GM18519 (cell line): ENCODE measurements at regions not wholly inside any gene's neighbourhood (a gene's known extent, or its start where the extent isn't known, plus 50 kb on each side); places are given as distances from the start of the nearest gene placed in this dataset.

ENCODE experiments used
- ATAC-seq: cut with Tn5 transposase; IDR thresholded peaks from one replicate; pipeline ENCODE4 v1.9.1; 2021; ENCODE audit warnings: mild to moderate bottlenecking, moderate library complexity; ENCODE audit not compliant: unreplicated experiment, low FRiP score

DNA sequence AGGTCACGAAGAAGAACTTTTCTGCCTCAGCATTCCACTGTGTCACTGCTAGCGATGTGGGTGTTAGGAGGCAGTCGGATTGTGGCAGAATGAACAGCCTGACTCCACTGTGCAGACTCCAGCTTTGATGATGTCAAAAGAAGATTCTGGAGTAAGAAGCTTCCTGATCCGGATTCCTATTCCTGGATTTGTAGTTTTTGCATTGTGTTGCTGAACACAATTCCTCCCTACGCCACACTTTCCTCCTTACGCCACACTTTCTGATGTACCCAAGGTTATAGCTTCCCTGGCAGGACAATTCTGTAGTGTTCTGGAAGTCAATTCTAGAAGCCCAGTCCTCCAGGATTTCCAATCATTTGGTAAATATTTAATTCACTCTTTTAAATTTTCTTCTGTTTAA lies 665.2 kb upstream of the ADGRL2 start:
- ATAC-seq, result no peak

DNA sequence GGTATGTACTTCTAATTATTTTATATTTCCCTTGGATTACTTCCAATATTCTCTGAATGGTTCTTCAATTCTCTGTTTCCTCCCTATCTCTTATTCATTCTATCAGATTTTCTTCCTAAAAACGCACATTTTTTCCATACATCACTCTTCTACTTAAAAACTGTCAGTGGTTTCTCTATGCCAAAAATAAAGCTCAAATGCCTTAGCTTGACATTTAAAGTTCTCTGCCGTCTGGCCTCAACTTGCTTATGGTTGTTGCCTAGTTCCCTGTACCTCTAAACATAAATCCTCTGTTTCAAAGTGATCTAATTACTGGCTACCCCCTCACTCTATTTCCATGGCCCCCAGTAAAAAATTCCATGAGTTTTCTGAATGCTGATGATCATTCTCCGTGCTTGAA lies 671.0 kb upstream of the ADGRL2 start:
- ATAC-seq, result no peak

DNA sequence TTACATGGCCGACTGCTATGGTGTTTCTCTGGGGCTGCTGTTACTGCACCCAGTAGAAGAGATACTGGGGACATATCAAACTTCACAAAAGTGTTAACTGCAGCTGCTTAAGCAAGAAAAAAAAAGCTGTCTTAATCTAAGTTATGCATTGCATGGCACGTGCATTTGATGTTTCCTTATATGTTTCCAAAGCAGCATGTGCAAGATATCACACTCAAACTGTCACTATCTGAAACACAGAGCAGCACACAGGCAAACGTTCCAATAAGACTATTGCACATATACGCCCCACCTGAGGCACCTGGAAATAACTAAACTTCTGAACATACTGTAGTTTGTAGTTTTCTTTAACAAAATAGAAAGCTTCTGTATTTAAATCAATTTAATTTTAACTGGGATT lies 671.4 kb upstream of the ADGRL2 start:
- no peak for ATAC-seq

DNA sequence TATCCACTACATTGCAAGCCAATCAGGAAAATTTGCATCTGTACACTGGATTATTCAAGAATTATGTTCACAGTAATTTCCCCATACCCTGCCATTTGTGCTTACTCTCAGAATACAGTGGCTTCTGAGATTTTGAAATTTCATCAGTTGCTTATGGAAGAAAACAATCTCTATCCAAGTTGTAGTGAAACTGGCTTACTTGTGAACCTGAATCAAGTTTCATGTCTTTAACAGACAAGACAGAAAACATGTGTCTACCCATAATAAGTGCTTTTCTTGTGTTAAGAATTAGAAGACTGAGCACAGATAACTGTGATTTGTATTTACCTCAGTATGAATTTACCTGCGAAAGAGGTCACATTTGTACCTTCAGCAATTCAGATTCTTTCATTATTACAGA lies 672.7 kb upstream of the ADGRL2 start:
- ATAC-seq, result no peak

DNA sequence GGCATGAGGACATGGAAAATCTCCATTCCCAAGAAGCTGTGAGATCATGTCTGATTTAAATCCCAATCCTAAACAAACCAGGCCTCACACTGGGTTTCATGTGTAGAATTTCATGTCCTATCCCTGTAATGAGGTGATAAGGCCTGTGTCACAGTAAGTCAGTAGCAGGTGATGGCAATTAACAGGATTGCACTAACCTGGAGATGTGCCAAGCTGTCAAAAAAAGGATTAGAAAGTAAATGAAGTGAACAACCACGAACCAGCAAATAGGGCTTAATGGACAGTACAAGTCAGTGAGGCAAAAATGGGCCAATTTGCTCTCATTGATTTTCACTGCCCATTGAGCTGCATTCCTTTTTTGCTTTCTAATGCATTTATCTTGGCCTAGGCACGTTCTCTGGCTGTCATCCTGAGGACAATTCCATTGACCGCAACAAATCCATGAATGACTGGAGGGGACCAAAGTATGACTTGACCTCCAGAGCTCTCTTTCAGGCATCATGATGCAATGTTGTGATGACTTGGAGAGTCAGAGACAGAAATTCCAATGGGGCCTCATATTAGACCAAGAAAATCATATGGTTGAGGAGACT lies 673.6 kb upstream of the ADGRL2 start:
- no peak for ATAC-seq

DNA sequence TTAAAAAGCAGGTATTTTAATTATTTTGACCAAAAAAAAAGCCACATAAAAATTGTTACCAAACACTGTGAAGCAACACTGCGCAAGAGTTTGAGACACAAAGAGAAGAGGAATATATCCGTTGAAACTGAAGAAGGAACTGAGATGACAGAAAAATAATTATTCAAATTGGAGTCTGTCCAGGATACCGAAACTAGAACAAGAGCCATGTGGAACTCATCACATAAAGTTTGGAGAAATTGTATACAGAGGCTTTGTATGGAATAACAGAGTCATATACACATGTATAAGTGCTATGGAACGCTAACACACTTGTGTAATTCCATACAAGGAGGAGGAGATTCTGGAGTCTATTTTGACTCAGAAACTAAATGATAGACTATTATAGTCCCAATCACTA lies 675.1 kb upstream of the ADGRL2 start:
- no peak for ATAC-seq

DNA sequence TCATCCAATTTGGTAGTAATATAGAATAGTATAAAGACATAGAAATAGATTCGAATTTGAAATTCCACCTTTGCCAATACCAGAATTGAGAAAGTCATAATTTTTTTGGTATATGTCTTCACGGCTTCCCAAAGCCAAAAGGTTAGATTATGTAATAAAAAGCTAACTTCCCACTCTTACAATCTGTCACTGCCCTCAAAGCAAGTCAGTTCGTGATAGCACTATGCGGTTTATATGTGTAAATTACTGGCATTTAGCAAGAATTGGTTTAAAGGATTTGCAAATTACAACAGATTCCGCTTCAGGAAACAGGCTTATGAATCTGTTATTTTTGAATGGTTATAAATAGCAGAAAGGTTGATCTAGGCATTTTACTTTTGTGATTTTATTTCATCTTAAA lies 679.4 kb upstream of the ADGRL2 start:
- ATAC-seq, result no peak

DNA sequence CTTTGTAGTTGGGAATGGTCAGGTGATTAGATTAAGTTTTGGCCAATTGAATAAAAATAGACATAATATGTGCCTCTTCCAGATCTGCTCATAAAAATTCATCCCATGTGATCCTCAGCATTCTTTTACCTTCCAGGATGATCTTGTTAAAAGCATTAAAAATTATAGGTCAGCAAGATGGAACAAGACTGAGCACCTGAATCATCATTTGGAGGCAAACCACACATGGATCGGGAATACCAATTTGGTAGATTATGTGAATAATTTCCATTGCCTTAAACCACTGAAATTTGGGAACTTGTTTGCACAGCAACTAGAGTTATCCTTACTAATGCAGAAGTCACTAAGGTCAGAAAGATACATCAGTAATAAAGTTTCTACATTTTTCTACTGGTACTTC lies 681.4 kb upstream of the ADGRL2 start:
- no peak for ATAC-seq

DNA sequence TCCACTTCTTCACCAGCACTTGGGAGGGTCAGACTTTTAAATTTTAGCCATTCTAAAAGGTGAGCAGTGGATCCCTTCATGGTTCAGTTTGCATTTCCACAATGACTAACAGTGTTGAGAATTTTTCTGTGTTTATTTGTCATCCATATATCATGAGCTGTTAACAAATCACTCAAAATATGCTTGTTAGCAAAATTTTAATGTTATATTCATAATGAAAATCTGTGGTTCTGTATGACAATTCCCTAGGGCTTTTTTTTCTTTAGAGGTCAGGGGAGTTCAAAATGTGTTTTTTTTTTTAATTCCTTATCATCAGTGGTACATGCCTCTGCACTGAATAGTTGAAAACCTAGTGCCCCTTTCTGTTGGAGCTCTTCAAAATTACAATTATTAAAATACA lies 682.2 kb upstream of the ADGRL2 start:
- ATAC-seq, result no peak

DNA sequence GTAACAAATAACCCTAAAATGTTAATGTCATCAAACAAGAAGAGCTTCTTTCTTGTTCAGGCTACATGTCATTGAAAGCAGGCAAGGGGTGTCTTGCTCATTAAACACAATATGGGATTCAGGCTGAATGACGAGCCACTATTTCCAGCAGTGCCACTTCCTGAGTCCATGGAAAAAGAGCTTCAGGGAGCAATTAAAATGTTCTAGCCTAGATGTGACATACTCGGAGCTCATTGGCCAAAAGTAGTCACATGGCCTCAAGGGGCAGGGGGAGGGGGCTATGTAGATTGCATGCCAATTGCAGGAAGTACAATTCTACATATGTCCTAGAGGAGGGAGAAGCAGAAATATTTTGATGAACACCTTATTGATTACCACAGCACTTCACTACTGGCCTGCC lies 685.3 kb upstream of the ADGRL2 start:
- no peak for ATAC-seq

DNA sequence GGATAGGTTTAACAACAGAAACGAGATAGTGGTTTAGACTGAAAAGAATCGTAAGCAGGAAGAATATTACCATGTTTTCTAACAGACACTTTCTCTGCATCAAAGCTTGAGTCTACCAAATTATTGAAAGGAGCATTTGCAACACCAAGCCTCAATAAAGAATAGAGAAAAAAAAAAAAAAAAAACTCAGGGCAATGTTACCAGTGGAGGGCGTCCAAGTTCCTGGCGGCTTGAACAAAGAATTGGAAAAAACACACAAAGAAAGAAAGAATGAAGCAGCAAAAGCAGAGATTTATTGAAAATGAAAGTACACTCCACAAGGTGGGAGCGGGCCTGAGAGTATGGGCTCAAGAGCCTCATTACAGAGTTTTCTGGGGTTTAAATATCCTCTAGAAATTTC lies 686.5 kb upstream of the ADGRL2 start:
- no peak for ATAC-seq

DNA sequence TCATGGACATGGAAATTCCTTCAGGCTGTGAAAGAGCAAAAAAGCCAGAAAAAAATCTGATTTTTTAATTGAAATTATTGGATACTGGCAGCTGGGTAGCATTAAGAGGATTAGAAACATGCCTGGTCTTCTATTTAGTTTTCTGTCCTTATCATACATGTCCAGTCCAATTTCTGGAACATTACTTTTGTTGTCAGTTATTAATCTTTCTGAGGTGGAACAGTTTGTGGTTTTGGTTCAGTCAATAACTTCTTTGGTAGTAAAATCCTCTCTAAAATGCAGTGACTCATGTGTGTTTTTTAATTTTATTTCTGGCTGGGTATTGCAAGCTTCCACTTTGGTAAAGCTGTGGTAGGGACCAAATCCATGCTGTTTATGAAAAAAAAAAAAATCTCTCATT lies 687.0 kb upstream of the ADGRL2 start:
- no peak for ATAC-seq

DNA sequence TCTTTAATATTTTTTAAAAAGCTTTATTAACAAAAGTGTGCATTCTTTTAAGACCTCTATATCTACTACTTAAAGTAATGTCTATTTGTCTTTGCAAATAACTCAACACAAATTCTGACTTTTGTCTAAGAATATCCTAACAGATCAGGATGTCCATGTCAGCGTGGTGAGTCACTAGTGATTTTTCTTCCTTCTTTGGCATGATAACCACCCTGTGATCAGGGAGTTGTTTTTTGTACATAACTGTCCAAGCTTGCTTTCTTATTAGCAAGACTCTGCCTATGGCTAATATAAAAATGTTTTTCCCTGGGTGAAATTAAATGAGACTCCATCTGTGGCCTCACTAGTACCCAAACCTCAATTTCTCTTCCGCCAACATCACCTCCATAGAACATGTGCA lies 688.9 kb upstream of the ADGRL2 start:
- ATAC-seq, result no peak

DNA sequence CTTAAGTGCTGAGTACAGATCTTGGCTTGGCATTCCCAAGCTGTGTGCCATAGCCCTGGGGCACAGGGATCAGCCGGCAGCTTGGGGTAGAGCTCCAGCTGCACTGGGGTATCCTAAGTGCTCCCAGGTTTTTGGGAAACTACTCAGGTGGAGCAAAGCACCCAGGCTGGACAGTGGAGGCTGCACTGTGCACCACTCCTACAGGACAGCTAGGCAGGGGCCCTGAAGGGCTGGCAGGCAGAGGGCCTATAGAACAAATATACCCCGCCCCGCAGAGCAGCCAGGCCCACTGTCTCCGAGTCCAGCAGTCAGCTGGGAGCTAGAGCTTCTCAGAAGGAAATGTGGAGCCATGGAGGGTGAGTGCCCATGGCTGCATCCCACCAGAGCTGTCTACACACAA lies 691.7 kb upstream of the ADGRL2 start:
- no peak for ATAC-seq

DNA sequence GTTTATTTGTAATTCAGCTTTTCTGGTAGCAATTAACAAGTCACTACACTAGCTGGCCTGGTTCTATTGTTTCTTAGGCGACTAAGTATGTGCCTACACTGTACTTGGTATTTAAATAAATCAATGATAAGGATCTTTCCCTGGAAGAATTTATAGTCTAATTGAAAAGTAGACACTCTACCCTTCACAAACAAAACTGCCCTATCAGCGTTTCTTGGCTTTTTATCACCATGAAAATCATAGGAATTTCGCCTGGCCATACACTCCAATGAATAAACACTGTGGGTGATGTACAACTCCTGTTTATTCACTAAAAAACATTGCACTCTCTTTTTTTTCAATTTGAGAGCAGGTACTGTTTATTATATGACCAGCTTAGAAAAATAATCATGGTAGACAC lies 702.9 kb upstream of the ADGRL2 start:
- ATAC-seq, result no peak

DNA sequence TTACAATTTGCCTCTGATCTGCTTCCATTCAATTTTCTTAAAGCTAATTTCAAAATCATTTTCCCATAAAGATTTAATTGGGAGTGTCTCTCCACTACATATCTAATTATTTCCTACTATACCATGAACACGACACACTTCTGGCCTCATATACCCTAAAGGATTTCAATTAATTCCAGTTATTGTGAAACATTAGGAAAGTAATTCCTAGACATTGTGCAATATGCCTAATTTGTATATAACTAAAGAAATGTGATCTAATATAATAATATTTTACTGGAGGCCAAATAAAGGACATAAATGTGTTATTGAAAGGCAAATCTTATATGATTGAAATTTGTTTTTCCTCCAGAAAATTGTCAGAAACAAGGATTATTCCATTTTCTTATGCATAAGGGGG lies 727.2 kb upstream of the ADGRL2 start:
- ATAC-seq, result no peak

DNA sequence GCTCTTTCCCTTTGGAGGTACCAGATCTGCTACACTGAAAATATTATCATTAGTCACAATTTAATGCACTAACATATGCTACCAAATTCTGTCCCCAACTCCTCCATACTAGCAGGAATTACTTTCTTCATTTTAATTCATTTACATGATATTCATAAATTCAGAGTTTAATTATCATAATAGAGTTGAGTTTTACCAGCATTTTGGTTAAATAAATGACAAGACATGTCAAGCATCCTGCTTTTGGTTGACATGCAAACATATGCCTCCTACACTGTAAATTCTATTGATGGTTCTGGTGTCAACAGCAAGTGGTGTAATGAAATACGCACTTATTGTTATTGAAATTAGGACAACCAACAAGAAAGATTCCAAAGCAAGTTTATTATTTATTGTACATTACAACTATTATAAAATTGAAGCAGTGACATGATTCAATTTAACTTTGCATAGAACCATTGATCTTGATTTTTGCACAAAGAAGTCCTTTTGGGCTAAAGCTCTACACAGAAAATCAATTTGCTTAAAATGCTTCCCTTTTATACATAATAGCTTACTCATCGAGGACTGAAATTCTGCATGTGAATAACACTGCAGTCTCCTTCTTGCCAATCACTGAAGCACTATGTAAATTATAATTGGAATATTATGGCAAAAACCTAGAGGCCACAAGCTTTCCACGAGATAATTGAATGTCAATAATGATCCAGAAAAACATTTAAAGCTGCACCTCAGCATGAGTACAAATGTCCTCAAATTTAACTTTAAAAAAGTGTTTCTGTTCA lies 728.6 kb upstream of the ADGRL2 start:
- ATAC-seq, result no peak

DNA sequence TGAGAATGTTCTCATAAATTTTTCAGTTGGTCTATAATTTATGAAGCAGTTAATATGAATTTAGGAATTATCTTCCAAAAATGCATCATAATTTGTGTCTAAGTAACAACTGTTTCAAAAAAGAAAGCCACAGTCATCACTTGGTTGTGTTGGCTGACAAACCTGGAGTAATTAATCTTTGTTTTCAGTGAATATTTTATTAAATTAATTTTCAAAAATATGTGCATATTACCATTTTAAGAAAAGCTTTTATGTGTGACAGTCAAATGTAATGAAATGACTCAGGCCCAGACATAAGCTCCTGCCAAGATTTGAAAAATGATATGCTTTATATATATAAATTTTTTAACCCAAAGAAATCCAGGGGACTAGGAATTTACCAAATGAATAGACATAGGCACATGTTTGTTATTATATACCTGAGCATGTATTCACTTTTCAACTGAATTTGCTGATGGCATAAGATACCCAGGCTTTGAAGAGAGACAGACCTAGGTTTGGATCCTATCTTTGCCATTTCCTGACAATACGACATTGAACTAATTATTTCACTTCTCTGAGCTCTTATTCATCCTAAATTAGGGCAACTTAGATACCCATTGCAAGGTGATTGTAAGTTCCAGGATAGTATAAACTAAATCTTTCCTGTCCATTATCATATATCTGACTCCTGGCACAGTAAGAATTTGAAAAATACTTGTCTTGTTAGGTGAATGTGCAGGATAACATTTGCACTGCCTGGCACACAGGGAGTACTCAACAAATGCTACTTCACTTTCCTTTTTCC lies 729.5 kb upstream of the ADGRL2 start:
- no peak for ATAC-seq

DNA sequence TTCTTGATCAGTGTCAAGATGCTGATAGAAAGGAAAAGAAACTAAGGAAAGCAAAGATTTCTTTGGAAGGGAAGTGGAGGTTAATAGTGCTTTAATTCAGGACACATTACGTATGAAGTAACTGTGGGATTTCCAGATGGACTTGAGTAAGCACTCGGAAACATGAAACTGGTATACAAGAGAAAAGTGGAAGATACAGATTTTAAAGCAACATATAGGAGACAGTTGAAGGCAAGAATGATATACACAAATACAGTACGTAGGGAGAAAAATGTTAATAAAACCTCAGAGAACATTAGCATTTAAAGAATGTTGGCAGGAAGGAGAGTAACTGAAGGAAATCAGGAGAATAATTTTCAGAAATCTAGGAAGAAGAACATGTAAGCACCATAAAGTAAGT lies 730.9 kb upstream of the ADGRL2 start:
- ATAC-seq, result no peak

DNA sequence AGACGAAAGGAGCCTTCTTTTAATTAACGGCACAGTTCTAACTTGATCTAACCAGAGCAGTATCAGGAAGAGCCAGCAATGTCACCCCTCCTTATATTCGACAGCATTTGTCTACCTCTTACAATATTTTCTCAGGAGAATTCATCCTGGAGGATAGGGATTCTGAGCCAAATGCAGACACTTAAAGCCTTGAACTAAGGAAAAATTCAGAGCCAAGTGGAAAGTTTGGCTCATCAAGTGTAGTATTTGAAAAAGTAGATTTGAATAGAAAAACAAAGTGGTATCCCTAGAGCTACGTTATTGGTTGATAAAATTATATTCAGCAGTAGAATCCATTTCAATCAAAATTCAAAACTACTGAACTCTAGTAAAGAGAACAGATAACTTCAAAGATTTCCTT lies 732.0 kb upstream of the ADGRL2 start:
- ATAC-seq, result no peak

DNA sequence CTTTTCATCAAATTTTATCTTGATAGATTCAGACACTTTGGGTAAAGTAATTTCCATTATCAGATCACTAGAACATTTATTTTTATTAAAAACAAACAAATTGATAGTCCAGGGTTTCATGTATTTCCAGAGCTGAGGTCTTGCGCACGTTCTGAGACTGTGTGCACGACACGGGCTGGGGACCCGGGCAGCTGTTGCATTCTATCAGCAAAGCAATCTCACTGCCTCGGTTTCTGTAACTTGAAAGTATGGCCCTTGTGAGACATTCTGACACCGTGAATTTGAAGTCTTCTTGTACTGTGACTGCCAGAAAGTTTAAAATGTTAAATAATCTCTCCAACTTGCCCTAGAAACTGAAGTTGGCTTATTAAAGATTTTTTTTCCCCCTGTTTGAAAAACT lies 746.9 kb upstream of the ADGRL2 start:
- ATAC-seq, result no peak

DNA sequence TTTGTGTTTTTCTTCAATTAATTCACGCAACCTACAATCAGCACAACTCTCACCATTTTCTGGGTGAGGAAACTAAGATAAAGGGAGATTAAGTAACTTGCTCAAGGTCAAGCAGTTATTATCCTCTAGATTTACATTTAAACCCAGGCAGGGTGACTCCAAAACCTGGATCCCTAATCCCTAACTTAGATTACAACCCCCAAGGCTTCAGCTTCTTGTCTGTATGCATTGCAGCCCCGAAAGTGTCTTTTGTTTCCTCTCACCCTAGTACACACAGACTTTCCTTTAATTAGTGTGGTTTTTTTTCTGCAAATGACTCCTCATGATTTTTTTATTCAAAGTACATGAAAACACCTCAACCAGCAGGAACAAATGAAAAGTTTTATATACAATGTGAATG lies 748.6 kb upstream of the ADGRL2 start:
- no peak for ATAC-seq
